HEK293 (cell line): ENCODE measurements at regions not wholly inside any gene's neighbourhood (a gene's known extent, or its start where the extent isn't known, plus 50 kb on each side); places are given as distances from the start of the nearest gene placed in this dataset.

Experiments used
- CTCF ChIP-seq: fragments of 450-650 bp; formaldehyde crosslinking; IDR thresholded peaks from 2 replicates; pipeline ENCODE4 v1.5.1; 2016; ENCODE audit warnings: missing biosample characterization, missing genetic modification characterization
- PRDM1 ChIP-seq: fragments of 450-650 bp; formaldehyde crosslinking; IDR thresholded peaks from 2 replicates; pipeline ENCODE4; 2016; ENCODE audit warnings: missing biosample characterization, missing genetic modification characterization
- TRIM28 ChIP-seq: IDR thresholded peaks from 2 replicates; pipeline ENCODE4 v1.6.1; 2011; ENCODE audit warnings: low read length, control low read depth, borderline replicate concordance
- ZNF426 ChIP-seq: fragments of 450-650 bp; formaldehyde crosslinking; IDR thresholded peaks from 2 replicates; pipeline ENCODE4 v1.5.1; 2017; ENCODE audit warnings: missing biosample characterization, missing genetic modification characterization, mild to moderate bottlenecking, inconsistent platforms, moderate library complexity

DNA sequence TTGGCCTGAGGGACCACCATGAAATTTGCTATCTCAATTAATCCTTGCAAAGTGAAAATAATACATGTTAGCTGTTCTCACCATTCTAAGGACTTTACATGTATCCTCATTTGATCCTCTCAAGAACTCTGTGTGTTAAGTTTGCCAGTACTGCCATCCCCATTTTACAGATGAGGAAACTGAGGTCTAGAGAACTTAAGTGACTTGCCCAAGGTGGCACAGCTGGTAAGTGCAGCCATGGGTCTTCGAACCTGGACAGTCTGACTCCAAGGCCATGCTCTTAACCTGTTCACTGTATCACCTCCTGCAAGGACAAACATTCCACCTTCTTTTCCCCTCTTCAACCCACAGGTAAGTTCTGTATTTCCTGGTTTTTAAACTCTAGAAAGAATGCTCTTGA is 85.3 kb upstream of the NFE2L3 start:
- TF ChIP-seq ZNF426 (tag by site-specific recombination) (no peak), CTCF (tag by site-specific recombination) (no peak), PRDM1 (tag by site-specific recombination) (no peak), TRIM28 (no peak)
